Tibial artery (tissue), 4 donors: ENCODE measurements at regions not wholly inside any gene's neighbourhood (a gene's known extent, or its start where the extent isn't known, plus 50 kb on each side); places are given as distances from the start of the nearest gene placed in this dataset.
"Not testable (repeated sequence)": the region's sequence is repeated elsewhere in the genome, so short reads cannot be mapped to it uniquely, and the experiment has no call there.

ENCODE experiments used
- DNase-seq, 2 donors: peaks; one replicate each; pipeline ENCODE4 v3.0.0-alpha.2; 2019
- H3K27ac ChIP-seq, 2 donors: fragments of 200-600 bp; sonication (generic) in 1 of 2; 1 replicate in 1 of 2; 2 replicates in 1 of 2; pipeline ENCODE4 v1.5.1; 2018 to 2019; ENCODE audit warnings: mild to moderate bottlenecking in 1 of 2
- H3K27me3 ChIP-seq, 2 donors: fragments of 200-600 bp; sonication (generic) in 1 of 2; one replicate each; pipeline versions ENCODE4 v1.5.1 to v1.6.0; 2016 to 2019
- H3K36me3 ChIP-seq, 3 donors: fragments of 200-600 bp; sonication (generic) in 2 of 3; one replicate each; pipeline ENCODE4 v1.5.1; 2016 to 2019; ENCODE audit warnings: mild to moderate bottlenecking in 2 of 3
- H3K4me1 ChIP-seq, 4 donors: fragments of 200-600 bp; sonication (generic) in 2 of 4; 1 replicate in 3 of 4; 2 replicates in 1 of 4; pipeline ENCODE4 v1.5.1; 2016 to 2019
- H3K4me3 ChIP-seq, 2 donors: fragments of 200-600 bp; sonication (generic) in 1 of 2; 1 replicate in 1 of 2; 2 replicates in 1 of 2; pipeline ENCODE4 v1.5.1; 2018 to 2019; ENCODE audit warnings: mild to moderate bottlenecking in 2 of 2
- H3K9me3 ChIP-seq, 3 donors: fragments of 200-600 bp; sonication (generic) in 1 of 3; one replicate each; pipeline ENCODE4 v1.5.1; 2016 to 2019
- CTCF ChIP-seq, 2 experiments: fragments of 200-600 bp in 1 of 2; fragments of 450-650 bp in 1 of 2; IDR thresholded peaks; one replicate each; pipeline ENCODE4 v1.5.1; 2017 to 2019; ENCODE audit warnings: antibody characterized with exemption in 2 of 2, mild to moderate bottlenecking in 1 of 2, moderate library complexity in 1 of 2
- intact Hi-C: fragments of 100-400 bp; cut with DNase I; formaldehyde crosslinking; loops from one replicate; pipeline ENCODE4 v1.15.0; 2023; ENCODE audit warnings: low total_unique reads

GRCh38 chr2:107132746-107133145 lies 246.8 kb upstream of the ST6GAL2 start:
- Histone ChIP-seq H3K4me1 (no peaks in the 10 kb centered on the region), H3K27me3 (no peaks in the 10 kb centered on the region), H3K9me3 (no peaks in the 10 kb centered on the region), H3K4me3 (no peak overlapping the region), H3K27ac (no peak overlapping the region), H3K36me3 (no peaks in the 10 kb centered on the region)
- DNase-seq = no peak
- intact Hi-C loops = no loop called here
- TF ChIP-seq CTCF (IDR thresholded peaks at IDR 0.05) = no peak

GRCh38 chr2:107133412-107133811 lies 247.4 kb upstream of the ST6GAL2 start:
- TF ChIP-seq CTCF (IDR thresholded peaks at IDR 0.05) = no peak
- no peak overlapping the region for H3K27ac ChIP-seq
- H3K9me3 ChIP-seq = no peaks in the 10 kb centered on the region
- H3K4me3 ChIP-seq = no peak overlapping the region
- no peak for DNase-seq
- H3K4me1 ChIP-seq = no peaks in the 10 kb centered on the region
- intact Hi-C loops = no loop called here
- H3K27me3 ChIP-seq = no peaks in the 10 kb centered on the region
- no peaks in the 10 kb centered on the region for H3K36me3 ChIP-seq

GRCh38 chr2:107136733-107137132 lies 250.8 kb upstream of the ST6GAL2 start:
- Histone ChIP-seq H3K27ac (no peak overlapping the region), H3K36me3 (no peaks in the 10 kb centered on the region), H3K27me3 (no peaks in the 10 kb centered on the region), H3K4me3 (no peak overlapping the region), H3K9me3 (no peaks in the 10 kb centered on the region), H3K4me1 (no peaks in the 10 kb centered on the region)
- intact Hi-C loops = no loop called here
- no peak for DNase-seq
- no peak for TF ChIP-seq CTCF (IDR thresholded peaks at IDR 0.05)

- H3K4me1 ChIP-seq = no peaks in the 10 kb centered on the region
- no peak overlapping the region for H3K4me3 ChIP-seq
- no peak for DNase-seq
- H3K27me3 ChIP-seq = no peaks in the 10 kb centered on the region
- no peaks in the 10 kb centered on the region for H3K36me3 ChIP-seq
- no peak for TF ChIP-seq CTCF (IDR thresholded peaks at IDR 0.05)
- no peaks in the 10 kb centered on the region for H3K9me3 ChIP-seq
- intact Hi-C loops = no loop called here
- H3K27ac ChIP-seq = no peak overlapping the region
Measured at GRCh38 chr2:107137706-107138105, 251.7 kb upstream of the ST6GAL2 start.

GRCh38 chr2:107146181-107146580 lies 260.2 kb upstream of the ST6GAL2 start:
- no peak for DNase-seq
- H3K27me3 ChIP-seq = no peaks in the 10 kb centered on the region
- no peak for TF ChIP-seq CTCF (IDR thresholded peaks at IDR 0.05)
- H3K36me3 ChIP-seq = no peaks in the 10 kb centered on the region
- H3K9me3 ChIP-seq = no peaks in the 10 kb centered on the region
- H3K27ac ChIP-seq = no peak overlapping the region
- H3K4me3 ChIP-seq = no peak overlapping the region
- no peaks in the 10 kb centered on the region for H3K4me1 ChIP-seq
- intact Hi-C loops = no loop called here

- H3K36me3 ChIP-seq, intact Hi-C loops, H3K9me3 ChIP-seq, H3K4me1 ChIP-seq, DNase-seq, H3K27me3 ChIP-seq, H3K27ac ChIP-seq, H3K4me3 ChIP-seq: not testable (repeated sequence)
Measured at GRCh38 chr2:107146645-107147044, 260.7 kb upstream of the ST6GAL2 start.
